ENCODE measurements at regions not wholly inside any gene's neighbourhood (a gene's known extent, or its start where the extent isn't known, plus 50 kb on each side); places are given as distances from the start of the nearest gene placed in this dataset.

DNA sequence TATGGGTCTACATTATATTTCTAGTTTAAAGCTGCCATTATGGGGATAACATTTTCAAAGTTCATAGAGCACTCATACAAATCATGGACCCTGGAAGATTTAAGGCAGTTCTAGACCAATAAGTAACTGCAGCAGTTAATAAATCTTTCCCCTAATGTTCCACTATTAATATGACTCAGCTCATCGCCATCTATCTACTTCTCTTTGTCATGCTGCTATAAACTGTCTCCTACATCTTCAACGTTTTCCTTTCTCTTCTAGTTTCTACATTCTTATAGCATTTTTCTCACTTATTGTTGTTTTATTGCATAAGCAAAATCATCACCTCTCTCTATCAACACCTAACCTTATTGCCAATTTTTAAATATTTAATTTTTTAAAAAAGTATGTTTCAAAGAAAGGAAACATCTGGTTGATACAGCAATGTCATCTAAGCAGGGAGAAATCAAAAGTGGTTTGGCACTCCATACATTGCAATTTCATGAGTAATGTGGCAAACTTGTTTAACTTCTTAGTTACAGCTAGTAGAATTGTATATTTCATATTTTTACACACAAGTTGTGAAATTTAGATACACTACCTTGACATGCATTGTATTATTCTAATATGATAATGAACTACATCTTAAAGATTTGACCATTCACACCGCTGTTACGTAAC is 1500.4 kb upstream of the MIR17HG start:
- Histone ChIP-seq H3K36me3 (no peaks in the 10 kb centered on the region), H3K9me3 (no peaks in the 10 kb centered on the region), H3K4me3 (no peak overlapping the region), H3K27me3 (replicated peaks; ENCODE audit: insufficient read depth) (no peaks in the 10 kb centered on the region), H3K4me1 (replicated peaks) (no peaks in the 10 kb centered on the region), H3K27ac (no peak overlapping the region)
- no peak for DNase-seq (ENCODE audit: low spot score)
- TF ChIP-seq POLR2AphosphoS5 (IDR thresholded peaks at IDR 0.05) (no peak), POLR2A (IDR thresholded peaks at IDR 0.05) (no peak)
- TF ChIP-seq, protein P1, sequence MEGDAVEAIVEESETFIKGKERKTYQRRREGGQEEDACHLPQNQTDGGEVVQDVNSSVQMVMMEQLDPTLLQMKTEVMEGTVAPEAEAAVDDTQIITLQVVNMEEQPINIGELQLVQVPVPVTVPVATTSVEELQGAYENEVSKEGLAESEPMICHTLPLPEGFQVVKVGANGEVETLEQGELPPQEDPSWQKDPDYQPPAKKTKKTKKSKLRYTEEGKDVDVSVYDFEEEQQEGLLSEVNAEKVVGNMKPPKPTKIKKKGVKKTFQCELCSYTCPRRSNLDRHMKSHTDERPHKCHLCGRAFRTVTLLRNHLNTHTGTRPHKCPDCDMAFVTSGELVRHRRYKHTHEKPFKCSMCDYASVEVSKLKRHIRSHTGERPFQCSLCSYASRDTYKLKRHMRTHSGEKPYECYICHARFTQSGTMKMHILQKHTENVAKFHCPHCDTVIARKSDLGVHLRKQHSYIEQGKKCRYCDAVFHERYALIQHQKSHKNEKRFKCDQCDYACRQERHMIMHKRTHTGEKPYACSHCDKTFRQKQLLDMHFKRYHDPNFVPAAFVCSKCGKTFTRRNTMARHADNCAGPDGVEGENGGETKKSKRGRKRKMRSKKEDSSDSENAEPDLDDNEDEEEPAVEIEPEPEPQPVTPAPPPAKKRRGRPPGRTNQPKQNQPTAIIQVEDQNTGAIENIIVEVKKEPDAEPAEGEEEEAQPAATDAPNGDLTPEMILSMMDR (IDR thresholded peaks at IDR 0.05): no peak
- 62% methylated on average over 4 of the region's 4 CpGs for WGBS
- intact Hi-C loops (cut with DNase I): no loop called here

GRCh38 chr13:89852570-89852969 is 1494.9 kb upstream of the MIR17HG start:
- no peak overlapping the region for H3K4me3 ChIP-seq
- no peaks in the 10 kb centered on the region for H3K36me3 ChIP-seq
- H3K4me1 ChIP-seq (replicated peaks): no peaks in the 10 kb centered on the region
- no peaks in the 10 kb centered on the region for H3K27me3 ChIP-seq (replicated peaks; ENCODE audit: insufficient read depth)
- no peak overlapping the region for H3K27ac ChIP-seq
- TF ChIP-seq POLR2A (IDR thresholded peaks at IDR 0.05) (no peak), POLR2AphosphoS5 (IDR thresholded peaks at IDR 0.05) (no peak)
- TF ChIP-seq, protein P1 (IDR thresholded peaks at IDR 0.05): no peak
- intact Hi-C loops (cut with DNase I): no loop called here
- no peak for DNase-seq (ENCODE audit: low spot score)
- no peaks in the 10 kb centered on the region for H3K9me3 ChIP-seq

DNA sequence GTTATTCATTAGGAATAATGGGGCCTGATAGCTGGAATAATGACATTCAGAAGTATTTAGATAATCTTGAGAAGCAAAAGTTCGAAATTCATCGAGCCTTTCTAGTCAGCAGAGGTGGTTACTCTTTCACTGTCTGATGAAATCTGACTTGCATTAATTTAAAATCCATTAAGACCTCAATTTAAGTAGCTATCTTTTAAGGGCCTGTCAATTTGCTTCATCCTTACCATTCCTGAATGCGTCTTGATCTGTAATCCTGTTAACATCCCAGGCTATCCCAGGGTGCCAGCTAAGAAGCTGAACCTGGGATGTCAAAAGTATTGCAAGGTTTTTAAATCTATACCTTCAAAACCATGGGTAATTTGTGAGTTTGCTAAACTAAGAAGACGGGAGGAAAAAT is 1491.0 kb upstream of the MIR17HG start:
- no peak for DNase-seq (ENCODE audit: low spot score)
- WGBS: 84% methylated on average over 4 of the region's 4 CpGs
- Histone ChIP-seq H3K4me1 (replicated peaks) (no peaks in the 10 kb centered on the region), H3K27me3 (replicated peaks; ENCODE audit: insufficient read depth) (no peaks in the 10 kb centered on the region), H3K27ac (no peak overlapping the region), H3K9me3 (no peaks in the 10 kb centered on the region), H3K4me3 (no peak overlapping the region), H3K36me3 (no peaks in the 10 kb centered on the region)
- TF ChIP-seq, protein P1 (IDR thresholded peaks at IDR 0.05): no peak
- TF ChIP-seq POLR2AphosphoS5 (IDR thresholded peaks at IDR 0.05) (no peak), POLR2A (IDR thresholded peaks at IDR 0.05) (no peak)
- intact Hi-C loops (cut with DNase I): no loop called here

DNA sequence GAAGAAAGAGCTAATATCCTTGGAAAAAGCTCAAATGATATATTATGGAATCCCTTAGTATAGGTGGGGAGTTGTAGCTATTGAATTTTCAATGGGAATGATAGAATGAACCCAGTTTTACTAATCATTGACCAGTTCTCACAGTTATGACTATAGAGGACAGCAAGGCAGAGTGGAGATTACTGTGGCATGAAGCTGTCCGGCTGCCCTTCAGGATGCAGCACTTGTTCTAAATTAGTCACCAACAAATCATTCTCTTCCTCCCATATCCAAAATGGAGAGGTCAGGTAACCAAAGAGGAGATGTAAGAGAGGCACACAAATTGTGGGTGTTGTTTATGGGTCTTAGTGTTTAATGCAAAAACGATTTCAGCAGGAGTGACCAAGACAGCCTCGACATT is 1490.0 kb upstream of the MIR17HG start:
- no peak for TF ChIP-seq POLR2AphosphoS5 (IDR thresholded peaks at IDR 0.05)
- TF ChIP-seq, protein P1 (IDR thresholded peaks at IDR 0.05): no peak
- no peak for TF ChIP-seq POLR2A (IDR thresholded peaks at IDR 0.05)
- Histone ChIP-seq H3K9me3 (no peaks in the 10 kb centered on the region), H3K4me3 (no peak overlapping the region), H3K4me1 (replicated peaks) (no peaks in the 10 kb centered on the region), H3K27ac (no peak overlapping the region), H3K36me3 (no peaks in the 10 kb centered on the region), H3K27me3 (replicated peaks; ENCODE audit: insufficient read depth) (no peaks in the 10 kb centered on the region)
- 89% methylated on average over 3 of the region's 3 CpGs for WGBS
- no peak for DNase-seq (ENCODE audit: low spot score)
- intact Hi-C loops (cut with DNase I): no loop called here

GRCh38 chr13:89862011-89862690 is 1485.3 kb upstream of the MIR17HG start:
- intact Hi-C loops (cut with DNase I): no loop called here
- WGBS: 93% methylated on average over 13 of the region's 13 CpGs
- TF ChIP-seq, protein P1 (IDR thresholded peaks at IDR 0.05): no peak
- TF ChIP-seq POLR2AphosphoS5 (IDR thresholded peaks at IDR 0.05): no peak
- TF ChIP-seq POLR2A (IDR thresholded peaks at IDR 0.05): no peak
- Histone ChIP-seq H3K27me3 (replicated peaks; ENCODE audit: insufficient read depth) (no peaks in the 10 kb centered on the region), H3K36me3 (no peaks in the 10 kb centered on the region), H3K4me1 (replicated peaks) (no peaks in the 10 kb centered on the region), H3K4me3 (no peak overlapping the region), H3K27ac (no peak overlapping the region), H3K9me3 (no peaks in the 10 kb centered on the region)
- DNase-seq (ENCODE audit: low spot score): no peak

All from prostate gland (tissue), 2 donors.